Nephron (organoid): ENCODE measurements at regions not wholly inside any gene's neighbourhood (a gene's known extent, or its start where the extent isn't known, plus 50 kb on each side); places are given as distances from the start of the nearest gene placed in this dataset.
A peak's percentile ranks its signal among the peaks of the same experiment; 100 is the strongest.

Source experiments
- H3K27ac Mint-ChIP-seq, 3 experiments: 2 replicates each; pipeline ENCODE4 v1.8.0; 2020; ENCODE audit warnings: mixed read lengths in 3 of 3, mild to moderate bottlenecking in 2 of 3, moderate library complexity in 1 of 3
- H3K27me3 Mint-ChIP-seq: 2 replicates; pipeline ENCODE4 v1.8.0; 2021; ENCODE audit warnings: low read depth, mild to moderate bottlenecking, moderate library complexity, mixed read lengths
- H3K36me3 Mint-ChIP-seq: 2 replicates; pipeline ENCODE4 v1.8.0; 2020; ENCODE audit warnings: low read depth, mixed read lengths
- H3K4me1 Mint-ChIP-seq: 2 replicates; pipeline ENCODE4 v1.8.0; 2020; ENCODE audit warnings: mixed read lengths
- H3K4me3 Mint-ChIP-seq, 3 experiments: 2 replicates each; pipeline ENCODE4 v1.8.0; 2020; ENCODE audit warnings: mild to moderate bottlenecking in 3 of 3, mixed read lengths in 3 of 3, moderate library complexity in 2 of 3
- H3K9me3 Mint-ChIP-seq: 2 replicates; pipeline ENCODE4 v1.8.0; 2020; ENCODE audit warnings: mixed read lengths
- TF ChIP-seq, protein P1 (sequence below), 3 experiments: fragments of 200-600 bp; sonication (generic); IDR thresholded peaks; one replicate each; pipeline ENCODE4 v1.5.0; 2021; ENCODE audit warnings: antibody characterized with exemption in 3 of 3; ENCODE audit not compliant: unreplicated experiment in 3 of 3

DNA sequence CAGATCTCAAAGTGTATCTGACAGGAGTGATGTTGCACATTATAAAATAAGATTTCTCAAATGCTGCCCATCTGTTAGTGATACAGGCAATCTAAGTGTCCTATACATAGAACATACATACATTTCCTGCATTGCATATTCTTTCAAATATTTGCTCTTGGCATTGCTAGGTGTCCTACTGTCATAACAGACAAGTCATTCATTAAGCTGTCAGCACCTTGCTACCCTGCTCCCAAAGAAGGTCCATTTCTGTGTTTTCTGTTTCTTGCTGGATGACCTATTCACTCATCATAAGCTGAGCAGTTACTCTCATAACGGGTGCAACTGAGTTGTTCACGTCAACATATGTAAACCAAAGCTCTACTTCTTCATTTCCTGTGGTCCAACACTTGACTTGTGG is 719.0 kb downstream of the KCNJ2 start:
- Mint-ChIP-seq H3K4me1 (no peaks in the 10 kb centered on the region), H3K27ac (no peak overlapping the region), H3K4me3 (no peak overlapping the region), H3K36me3 (no peaks in the 10 kb centered on the region), H3K9me3 (no peaks in the 10 kb centered on the region), H3K27me3 (peaks cover 3% of the 10 kb centered on the region)
- TF ChIP-seq, protein P1, sequence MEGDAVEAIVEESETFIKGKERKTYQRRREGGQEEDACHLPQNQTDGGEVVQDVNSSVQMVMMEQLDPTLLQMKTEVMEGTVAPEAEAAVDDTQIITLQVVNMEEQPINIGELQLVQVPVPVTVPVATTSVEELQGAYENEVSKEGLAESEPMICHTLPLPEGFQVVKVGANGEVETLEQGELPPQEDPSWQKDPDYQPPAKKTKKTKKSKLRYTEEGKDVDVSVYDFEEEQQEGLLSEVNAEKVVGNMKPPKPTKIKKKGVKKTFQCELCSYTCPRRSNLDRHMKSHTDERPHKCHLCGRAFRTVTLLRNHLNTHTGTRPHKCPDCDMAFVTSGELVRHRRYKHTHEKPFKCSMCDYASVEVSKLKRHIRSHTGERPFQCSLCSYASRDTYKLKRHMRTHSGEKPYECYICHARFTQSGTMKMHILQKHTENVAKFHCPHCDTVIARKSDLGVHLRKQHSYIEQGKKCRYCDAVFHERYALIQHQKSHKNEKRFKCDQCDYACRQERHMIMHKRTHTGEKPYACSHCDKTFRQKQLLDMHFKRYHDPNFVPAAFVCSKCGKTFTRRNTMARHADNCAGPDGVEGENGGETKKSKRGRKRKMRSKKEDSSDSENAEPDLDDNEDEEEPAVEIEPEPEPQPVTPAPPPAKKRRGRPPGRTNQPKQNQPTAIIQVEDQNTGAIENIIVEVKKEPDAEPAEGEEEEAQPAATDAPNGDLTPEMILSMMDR (IDR thresholded peaks at IDR 0.05; ENCODE audit: unreplicated experiment in 3 of 3), result no peak

DNA sequence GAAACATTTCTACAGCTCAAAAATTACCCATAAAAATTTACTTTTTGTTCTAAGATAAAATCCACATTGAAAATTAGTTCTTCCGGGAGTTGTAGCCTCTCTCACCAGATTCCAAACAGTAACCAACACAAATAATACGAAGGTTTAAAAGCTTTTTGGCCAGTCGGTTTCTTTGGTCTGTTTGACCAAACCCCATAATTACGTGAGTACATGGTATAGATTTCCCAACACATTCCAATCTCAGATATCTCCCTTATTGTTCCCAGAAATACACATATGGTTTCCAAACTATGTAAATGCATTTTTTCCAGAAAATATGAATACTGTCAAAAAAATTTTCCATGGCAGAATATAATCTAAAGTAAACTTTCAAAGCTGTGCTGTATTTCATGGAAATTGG is 722.0 kb downstream of the KCNJ2 start:
- Mint-ChIP-seq H3K27ac (no peak overlapping the region), H3K36me3 (no peaks in the 10 kb centered on the region), H3K4me3 (no peak overlapping the region), H3K9me3 (peaks cover 6% of the 10 kb centered on the region), H3K4me1 (no peaks in the 10 kb centered on the region), H3K27me3 (no peaks in the 10 kb centered on the region)
- TF ChIP-seq, protein P1 (IDR thresholded peaks at IDR 0.05; ENCODE audit: unreplicated experiment in 3 of 3), result no peak

- H3K9me3 Mint-ChIP-seq, result peaks cover 10% of the 10 kb centered on the region
- peaks cover 8% of the 10 kb centered on the region for H3K4me1 Mint-ChIP-seq
- H3K27ac Mint-ChIP-seq, result no peak overlapping the region
- TF ChIP-seq, protein P1 (IDR thresholded peaks at IDR 0.05; ENCODE audit: unreplicated experiment in 3 of 3), result no peak
- no peak overlapping the region for H3K4me3 Mint-ChIP-seq
- no peaks in the 10 kb centered on the region for H3K36me3 Mint-ChIP-seq
- H3K27me3 Mint-ChIP-seq, result no peaks in the 10 kb centered on the region
Measured at GRCh38 chr17:70892527-70892926, 723.2 kb downstream of the KCNJ2 start.

DNA sequence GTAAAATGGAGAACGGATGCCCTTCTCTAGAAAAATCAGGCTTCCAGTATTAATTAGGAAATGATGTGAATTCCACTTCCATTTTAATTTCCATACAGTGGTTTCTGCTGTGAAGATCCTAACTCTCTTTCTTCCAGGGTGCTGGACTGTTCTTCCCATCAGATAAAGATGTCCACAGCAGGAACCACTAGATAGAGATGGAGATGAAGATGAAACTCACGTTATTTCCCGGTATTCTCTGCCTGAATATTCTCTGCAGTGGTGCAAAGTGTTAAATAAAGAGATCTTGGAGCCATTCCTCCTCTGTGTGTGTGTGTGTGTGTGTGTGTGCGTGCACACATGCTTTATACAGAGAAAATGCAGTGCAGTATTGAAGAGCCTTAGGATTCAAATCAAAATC is 727.5 kb downstream of the KCNJ2 start:
- Mint-ChIP-seq H3K9me3 (peaks cover 26% of the 10 kb centered on the region), H3K4me1 (peaks cover 9% of the 10 kb centered on the region), H3K27me3 (no peaks in the 10 kb centered on the region), H3K36me3 (peaks cover 6% of the 10 kb centered on the region), H3K4me3 (peak overlapping the region in 1 of 3 experiments; percentile 24), H3K27ac (peak overlapping the region in 1 of 3 experiments; percentile 42)
- TF ChIP-seq, protein P1 (IDR thresholded peaks at IDR 0.05; ENCODE audit: unreplicated experiment in 3 of 3), result no peak

GRCh38 chr17:70897446-70897845 is 728.1 kb downstream of the KCNJ2 start:
- Mint-ChIP-seq H3K4me3 (no peak overlapping the region), H3K27ac (no peak overlapping the region), H3K4me1 (peaks cover 9% of the 10 kb centered on the region), H3K9me3 (peaks cover 31% of the 10 kb centered on the region), H3K27me3 (no peaks in the 10 kb centered on the region), H3K36me3 (peaks cover 7% of the 10 kb centered on the region)
- TF ChIP-seq, protein P1 (IDR thresholded peaks at IDR 0.05; ENCODE audit: unreplicated experiment in 3 of 3), result no peak

- Mint-ChIP-seq H3K4me3 (no peak overlapping the region), H3K9me3 (peaks cover 23% of the 10 kb centered on the region), H3K4me1 (peaks cover 8% of the 10 kb centered on the region), H3K36me3 (peaks cover 7% of the 10 kb centered on the region), H3K27me3 (no peaks in the 10 kb centered on the region), H3K27ac (no peak overlapping the region)
- TF ChIP-seq, protein P1 (IDR thresholded peaks at IDR 0.05; ENCODE audit: unreplicated experiment in 3 of 3), result no peak
Measured at GRCh38 chr17:70901870-70902269, 732.5 kb downstream of the KCNJ2 start.
